Astrocyte of the cerebellum (primary cell): ENCODE measurements at regions not wholly inside any gene's neighbourhood (a gene's known extent, or its start where the extent isn't known, plus 50 kb on each side); places are given as distances from the start of the nearest gene placed in this dataset.

Source experiments
- DNase-seq: peaks from one replicate; pipeline ENCODE4 v3.0.0-alpha.2; 2011; ENCODE audit warnings: low read depth
- H3K4me3 ChIP-seq: 2 replicates; pipeline ENCODE4 v1.5.1; 2011; ENCODE audit warnings: mild to moderate bottlenecking, low read depth, low read length, moderate library complexity
- in situ Hi-C: cut with HindIII; loops from 2 replicates; pipeline ENCODE4 v1.10.0; 2017; ENCODE audit warnings: low sequenced_read_pairs
- TF ChIP-seq, protein P1 (sequence below): IDR thresholded peaks from 2 replicates; pipeline ENCODE4 v1.5.1; 2012; ENCODE audit warnings: low read length, low read depth, moderate library complexity, mild to moderate bottlenecking; ENCODE audit errors: missing control alignments

DNA sequence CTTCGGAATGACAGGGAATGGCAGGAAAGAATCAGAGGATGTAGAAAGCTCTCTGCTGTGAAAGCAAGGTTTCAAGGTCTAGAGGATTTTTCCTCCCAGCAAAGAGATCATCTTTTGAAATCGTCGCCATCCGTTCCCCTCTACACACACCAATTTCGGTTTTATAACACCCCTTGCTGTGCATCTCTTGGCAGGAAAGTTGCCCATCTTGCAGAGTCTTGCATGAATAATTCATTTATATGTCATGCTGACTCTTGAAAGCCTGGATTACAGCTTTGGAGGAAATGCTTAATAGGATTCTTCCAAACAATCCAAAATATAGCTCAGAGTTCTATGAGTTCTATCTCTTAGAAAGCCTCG lies 262.7 kb downstream of the CHL1 start:
- TF ChIP-seq, protein P1, sequence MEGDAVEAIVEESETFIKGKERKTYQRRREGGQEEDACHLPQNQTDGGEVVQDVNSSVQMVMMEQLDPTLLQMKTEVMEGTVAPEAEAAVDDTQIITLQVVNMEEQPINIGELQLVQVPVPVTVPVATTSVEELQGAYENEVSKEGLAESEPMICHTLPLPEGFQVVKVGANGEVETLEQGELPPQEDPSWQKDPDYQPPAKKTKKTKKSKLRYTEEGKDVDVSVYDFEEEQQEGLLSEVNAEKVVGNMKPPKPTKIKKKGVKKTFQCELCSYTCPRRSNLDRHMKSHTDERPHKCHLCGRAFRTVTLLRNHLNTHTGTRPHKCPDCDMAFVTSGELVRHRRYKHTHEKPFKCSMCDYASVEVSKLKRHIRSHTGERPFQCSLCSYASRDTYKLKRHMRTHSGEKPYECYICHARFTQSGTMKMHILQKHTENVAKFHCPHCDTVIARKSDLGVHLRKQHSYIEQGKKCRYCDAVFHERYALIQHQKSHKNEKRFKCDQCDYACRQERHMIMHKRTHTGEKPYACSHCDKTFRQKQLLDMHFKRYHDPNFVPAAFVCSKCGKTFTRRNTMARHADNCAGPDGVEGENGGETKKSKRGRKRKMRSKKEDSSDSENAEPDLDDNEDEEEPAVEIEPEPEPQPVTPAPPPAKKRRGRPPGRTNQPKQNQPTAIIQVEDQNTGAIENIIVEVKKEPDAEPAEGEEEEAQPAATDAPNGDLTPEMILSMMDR, result no peak
- no peak overlapping the region for H3K4me3 ChIP-seq
- DNase-seq, result no peak
- in situ Hi-C loops, result no loop called here

DNA sequence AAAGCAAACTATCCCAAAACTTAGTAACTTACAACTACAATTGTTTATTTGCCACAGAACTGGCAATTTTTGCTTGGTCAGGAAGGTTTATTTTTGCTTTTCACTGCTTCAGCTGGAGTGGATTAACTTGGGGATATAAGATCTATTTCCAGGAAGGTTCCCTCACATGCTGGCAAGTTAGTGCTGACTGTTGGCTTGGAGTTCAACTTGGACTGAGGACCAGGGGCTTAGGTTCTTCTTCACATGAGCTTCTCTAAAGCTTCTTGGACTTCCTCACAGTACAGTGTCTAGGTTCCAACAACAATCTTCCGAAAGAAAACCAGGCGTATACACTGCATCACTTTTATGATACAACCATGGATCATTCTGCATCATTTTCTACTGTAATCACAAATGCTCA lies 264.4 kb downstream of the CHL1 start:
- no peak for DNase-seq
- TF ChIP-seq, protein P1, result no peak
- in situ Hi-C loops, result no loop called here
- H3K4me3 ChIP-seq, result no peak overlapping the region

DNA sequence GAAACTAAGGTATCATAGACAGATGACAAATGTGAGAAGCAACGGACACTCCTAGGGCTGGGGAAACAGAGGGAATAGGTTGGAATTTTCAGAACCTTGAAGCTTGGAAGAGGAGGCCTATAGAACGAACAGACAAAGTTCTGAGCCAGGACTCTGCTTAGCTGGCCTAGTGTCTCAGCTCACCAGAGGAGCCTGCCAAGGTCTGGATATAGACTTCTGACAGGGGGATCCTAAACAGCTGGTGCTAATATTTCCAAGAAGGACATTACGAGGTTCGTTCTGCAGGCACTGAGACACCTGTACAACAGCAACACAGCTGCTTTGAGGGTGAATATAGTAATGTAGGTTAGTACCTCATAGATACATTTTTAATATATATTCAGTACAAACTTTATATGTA lies 266.3 kb downstream of the CHL1 start:
- TF ChIP-seq, protein P1, result no peak
- H3K4me3 ChIP-seq, result no peak overlapping the region
- no peak for DNase-seq
- in situ Hi-C loops, result no loop called here

DNA sequence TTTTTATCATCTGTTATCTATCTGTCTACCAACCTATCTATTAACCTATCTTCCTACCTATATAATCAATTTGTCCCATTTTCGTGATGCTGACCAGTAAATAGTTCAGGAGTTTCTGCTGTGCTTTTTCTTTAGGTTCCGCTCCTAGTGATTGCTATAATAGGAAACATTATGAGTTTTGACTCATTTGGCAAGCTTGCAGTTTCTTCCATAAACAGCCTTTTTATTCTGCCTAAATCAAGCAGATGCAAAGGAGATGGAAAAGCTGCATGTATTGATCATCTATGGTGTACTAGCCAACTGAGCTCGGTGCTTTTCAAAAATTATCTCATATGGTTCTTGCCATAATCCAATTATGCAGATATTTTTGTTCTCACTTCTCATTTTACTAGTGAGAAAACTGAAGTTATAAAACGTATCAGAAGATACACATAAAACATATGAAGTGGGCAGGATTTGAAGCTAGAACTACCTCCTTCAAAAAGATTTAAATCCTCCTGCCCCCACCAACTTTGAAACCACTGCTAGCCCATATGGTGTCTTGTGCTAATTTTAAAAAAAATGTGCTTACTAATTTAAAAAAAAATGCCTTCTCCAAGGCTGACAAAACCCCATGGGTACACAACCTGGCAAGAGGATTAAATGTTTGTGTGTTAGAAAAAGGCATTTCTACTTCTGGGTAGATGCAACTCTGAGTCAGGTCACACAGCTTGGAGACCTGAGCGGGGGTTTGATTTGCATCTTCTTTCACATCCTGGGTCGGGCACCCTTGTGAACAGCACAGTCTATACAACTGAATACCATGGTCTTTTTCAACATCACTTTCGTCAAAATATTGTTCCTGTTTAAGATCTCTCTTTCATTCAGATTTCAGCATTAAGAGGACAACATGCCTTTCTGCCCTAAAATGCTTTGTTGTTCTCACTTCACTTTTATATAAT lies 267.0 kb downstream of the CHL1 start:
- no peak overlapping the region for H3K4me3 ChIP-seq
- DNase-seq, result no peak
- TF ChIP-seq, protein P1, result no peak
- in situ Hi-C loops, result no loop called here

DNA sequence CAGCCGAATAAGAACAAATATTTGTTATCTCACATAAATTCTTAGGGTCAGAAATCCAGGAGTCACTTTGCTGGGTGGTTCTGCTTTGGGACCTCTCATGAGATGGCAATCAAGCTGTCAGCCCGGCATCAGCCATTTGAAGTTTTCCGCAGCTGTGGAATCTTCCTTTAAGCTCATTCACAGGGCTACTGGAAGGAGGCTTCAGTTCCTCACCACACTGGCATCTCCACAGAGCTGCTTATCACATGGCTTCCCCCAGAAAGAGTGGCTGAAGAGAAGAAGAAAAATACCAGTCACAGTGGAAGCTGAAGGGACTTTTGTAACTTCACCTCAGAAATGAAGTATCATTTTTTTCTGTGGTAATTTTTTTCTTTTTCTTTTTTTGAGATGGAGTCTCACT lies 267.7 kb downstream of the CHL1 start:
- H3K4me3 ChIP-seq, result no peak overlapping the region
- in situ Hi-C loops, result no loop called here
- TF ChIP-seq, protein P1, result no peak
- DNase-seq, result no peak

DNA sequence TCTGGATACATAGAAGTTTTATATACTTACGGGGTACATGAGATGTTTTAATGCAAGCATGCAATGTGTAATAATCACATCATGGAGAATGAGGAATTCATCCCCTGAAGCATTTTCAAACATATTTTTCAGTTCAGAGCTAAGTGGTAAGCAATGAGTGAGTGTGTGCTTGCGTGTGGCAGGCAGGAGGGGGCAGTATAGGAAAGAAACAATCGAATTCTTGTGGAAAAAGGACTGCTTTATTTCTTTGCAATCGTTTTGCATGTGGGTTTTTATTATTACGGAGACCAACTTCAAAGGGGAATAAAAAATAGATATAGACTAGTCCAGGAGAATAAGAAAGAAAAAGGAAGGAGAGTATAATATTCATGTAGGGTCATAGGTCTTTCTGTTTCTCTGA lies 271.6 kb downstream of the CHL1 start:
- TF ChIP-seq, protein P1, result peak; percentile 50
- in situ Hi-C loops, result no loop called here

More for the DNA sequence above, 271.6 kb downstream of the CHL1 start:
- H3K4me3 ChIP-seq, result no peak overlapping the region
- DNase-seq, result no peak
